Hypothalamus (tissue), 51 donors: ENCODE measurements at regions not wholly inside any gene's neighbourhood (a gene's known extent, or its start where the extent isn't known, plus 50 kb on each side); places are given as distances from the start of the nearest gene placed in this dataset.
A peak's percentile ranks its signal among the peaks of the same experiment; 100 is the strongest.
"Not testable (repeated sequence)": the region's sequence is repeated elsewhere in the genome, so short reads cannot be mapped to it uniquely, and the experiment has no call there.

Experiments
- DNase-seq, 51 donors: peaks; one replicate each; lab custom pipeline; 2025; lab: John Stamatoyannopoulos, UW

GRCh38 chr18:66316701-66317100, 287.2 kb downstream of the CDH19 start:
- no peak for DNase-seq

- DNase-seq = no peak
These were observed 303.7 kb downstream of the CDH19 start for GRCh38 chr18:66300141-66300540.

DNA sequence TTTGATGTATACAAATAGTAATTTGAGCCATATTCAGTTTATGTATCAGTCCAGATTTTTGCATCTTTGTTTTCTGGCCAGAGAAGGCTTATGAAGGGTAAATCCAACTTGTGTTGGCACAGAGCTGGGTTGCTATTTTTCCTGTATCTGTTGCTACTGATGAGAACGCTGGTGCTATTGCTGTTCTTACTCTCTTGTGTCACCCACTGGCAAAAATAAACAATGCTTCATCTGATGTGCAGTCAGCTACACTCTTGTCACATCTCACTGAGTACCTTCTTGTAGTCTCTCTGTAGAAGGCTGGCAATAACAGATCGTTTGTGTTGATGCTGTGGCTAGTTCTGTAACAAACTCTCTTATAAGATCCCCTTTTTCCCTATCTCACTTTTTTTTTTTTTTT, 323.4 kb downstream of the CDH19 start:
- DNase-seq = peak in 4 of 51 donors; percentile 2 to 6 (median 4)

GRCh38 chr18:66271962-66272361, 331.9 kb downstream of the CDH19 start:
- no peak for DNase-seq

DNA sequence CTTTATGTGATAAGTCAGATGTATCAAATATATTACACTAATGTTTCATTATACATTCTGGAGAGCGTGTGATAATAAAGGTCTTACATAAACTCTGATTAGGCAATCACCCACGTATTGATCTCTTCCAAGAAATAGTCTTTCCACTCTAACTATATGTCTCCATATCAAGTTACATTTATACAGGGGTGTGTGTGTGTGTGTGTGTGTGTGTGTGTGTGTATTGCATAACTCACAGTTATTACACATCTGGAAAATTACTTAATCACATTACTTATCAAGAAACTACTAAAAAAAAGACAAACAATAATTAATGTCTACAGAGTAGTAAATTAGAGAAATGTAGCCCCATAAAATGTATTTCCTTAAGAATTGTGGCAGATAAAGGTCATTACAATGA, 339.8 kb downstream of the CDH19 start:
- no peak for DNase-seq

- DNase-seq = no peak
These were observed 349.8 kb downstream of the CDH19 start for GRCh38 chr18:66254121-66254520.

DNA sequence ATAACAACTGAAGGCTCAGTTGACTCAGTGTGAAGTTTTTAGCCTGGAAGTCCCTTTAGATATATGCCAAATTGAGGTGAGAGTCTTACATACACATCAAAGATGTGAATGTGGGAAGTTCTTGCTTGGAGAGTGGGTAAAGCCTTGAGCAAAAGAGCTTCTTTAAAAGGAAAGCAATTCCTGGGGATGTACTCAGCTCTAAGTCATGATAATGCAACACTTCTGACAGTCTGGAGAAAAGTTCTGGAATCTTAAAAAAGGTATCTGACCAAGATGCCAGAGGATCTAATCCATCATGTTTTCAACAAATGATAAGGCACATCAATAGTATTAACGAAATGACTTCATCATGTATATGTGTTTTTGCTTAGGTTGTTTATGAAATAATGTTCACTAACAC, 351.2 kb downstream of the CDH19 start:
- DNase-seq = no peak

DNA sequence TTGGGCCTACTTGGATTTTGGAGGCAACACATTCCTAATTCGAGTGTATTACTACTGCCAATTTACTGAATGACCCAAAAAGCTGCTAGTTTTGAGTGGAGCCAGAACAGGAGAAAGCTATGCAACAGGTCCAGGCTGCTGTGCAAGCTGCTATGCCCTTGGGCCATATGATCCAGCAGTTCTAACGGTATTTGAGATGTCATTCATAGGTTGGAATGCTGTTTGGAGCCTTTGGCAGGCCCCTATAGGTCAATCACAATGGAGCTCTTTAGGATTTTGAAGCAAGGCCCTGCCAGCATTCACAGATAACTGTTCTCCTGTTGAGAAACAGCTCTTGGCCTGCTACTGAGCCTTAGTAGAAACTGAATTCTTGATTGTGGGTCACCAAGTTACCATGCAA, 368.7 kb downstream of the CDH19 start:
- no peak for DNase-seq

DNA sequence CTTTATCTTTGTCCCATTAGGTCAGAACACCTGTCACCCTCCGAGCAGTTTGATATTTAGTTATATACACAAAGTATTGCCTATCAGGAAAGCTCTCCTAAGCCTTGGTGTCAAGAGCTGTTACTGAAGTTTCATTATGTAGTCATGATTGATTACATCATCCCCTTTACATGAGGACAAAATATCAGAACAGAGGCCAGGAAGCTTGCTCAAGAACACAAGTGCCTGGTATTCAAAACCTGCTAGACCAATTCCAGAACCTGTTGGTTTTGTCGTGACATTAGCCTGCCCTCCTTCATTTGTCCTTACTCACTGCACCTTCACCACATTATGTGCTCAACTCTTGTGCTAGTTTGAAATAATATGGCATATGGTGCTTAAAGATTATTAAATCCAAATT, 377.1 kb downstream of the CDH19 start:
- no peak for DNase-seq

- not testable (repeated sequence) for DNase-seq
These were observed 380.6 kb downstream of the CDH19 start for GRCh38 chr18:66223317-66223716.

DNA sequence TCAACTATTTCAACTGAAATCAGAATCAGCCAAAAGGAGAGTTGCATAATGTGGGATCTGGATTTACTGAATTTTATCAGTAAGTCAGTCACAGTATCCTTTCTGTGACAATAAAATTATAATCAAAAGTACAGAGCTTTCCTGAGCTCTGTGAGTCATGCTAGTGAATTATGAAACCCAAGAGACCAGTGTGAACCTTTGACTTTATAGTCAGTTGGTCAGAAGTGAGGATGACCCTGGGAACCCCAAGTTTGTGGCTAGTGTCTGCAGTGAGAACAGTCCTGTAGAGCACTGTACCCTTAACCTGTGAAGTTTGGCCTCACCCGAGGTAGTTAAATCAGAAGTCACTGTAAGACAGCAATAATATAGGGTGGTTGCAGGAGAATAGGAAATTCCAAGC, 381.7 kb downstream of the CDH19 start:
- no peak for DNase-seq

GRCh38 chr18:66219817-66220216, 384.1 kb downstream of the CDH19 start:
- DNase-seq = no peak

- DNase-seq = no peak
These were observed 392.1 kb downstream of the CDH19 start for GRCh38 chr18:66211749-66212148.

- DNase-seq = no peak
These were observed 393.0 kb downstream of the CDH19 start for GRCh38 chr18:66210875-66211274.

DNA sequence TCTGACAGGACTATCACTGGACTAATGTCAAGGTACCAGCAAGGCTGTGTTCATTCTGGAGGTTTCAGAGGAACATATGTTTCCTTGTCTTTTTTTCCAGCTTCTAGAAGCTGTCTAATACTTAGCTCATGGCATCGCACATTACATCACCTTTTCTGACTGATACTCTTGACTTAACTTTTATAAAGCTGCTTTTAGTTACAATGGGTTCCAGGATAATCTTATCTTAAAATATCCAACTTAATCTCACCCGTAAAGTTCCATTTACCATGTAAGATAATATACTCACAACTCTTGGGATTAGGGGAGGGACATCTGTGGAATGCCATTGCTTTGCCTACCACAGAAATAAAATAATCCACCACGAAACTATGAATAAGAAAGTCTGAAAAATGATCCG, 394.2 kb downstream of the CDH19 start:
- no peak for DNase-seq

DNA sequence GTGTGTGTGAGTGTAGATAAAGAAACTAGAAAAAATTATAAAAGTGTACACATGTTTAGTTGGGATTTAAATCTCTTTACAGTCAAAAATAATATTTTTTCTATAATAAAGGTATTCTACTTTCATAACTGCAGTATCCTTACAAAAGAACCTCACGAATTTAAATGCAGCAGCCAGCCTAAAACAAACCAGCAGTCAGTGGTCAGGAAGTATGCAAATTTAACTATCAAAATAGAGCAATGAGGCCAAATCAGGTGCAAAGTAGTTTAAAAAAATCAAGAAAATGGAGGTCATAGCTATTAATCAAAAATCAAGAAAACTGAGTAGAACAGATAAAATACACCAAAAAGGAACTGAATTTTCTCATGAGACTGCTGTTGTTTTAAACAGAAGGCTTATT, 407.1 kb downstream of the CDH19 start:
- DNase-seq = no peak

- DNase-seq = no peak
These were observed 410.0 kb downstream of the CDH19 start for GRCh38 chr18:66193938-66194337.

DNA sequence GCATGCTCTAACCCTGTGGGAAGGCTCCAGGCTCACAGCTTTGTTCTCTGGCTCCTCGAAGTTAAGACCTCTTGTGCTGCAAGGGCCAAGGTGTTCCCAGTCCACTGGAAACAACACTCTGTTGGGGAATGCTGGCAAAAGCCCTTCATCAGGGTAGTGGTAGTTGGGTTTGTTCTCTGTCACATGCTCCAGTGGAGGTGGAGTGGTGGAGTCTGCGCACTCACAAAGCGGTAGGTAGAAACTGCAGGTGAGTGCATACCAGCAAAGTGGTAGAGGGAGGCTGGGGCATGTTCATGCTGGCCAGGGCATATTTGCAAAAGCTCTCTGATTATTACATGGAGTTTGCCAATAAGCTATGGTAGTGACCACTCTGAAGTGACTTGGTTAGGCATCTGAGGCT, 410.5 kb downstream of the CDH19 start:
- no peak for DNase-seq

- DNase-seq = no peak
These were observed 417.9 kb downstream of the CDH7 start for GRCh38 chr18:66168685-66169235.

DNA sequence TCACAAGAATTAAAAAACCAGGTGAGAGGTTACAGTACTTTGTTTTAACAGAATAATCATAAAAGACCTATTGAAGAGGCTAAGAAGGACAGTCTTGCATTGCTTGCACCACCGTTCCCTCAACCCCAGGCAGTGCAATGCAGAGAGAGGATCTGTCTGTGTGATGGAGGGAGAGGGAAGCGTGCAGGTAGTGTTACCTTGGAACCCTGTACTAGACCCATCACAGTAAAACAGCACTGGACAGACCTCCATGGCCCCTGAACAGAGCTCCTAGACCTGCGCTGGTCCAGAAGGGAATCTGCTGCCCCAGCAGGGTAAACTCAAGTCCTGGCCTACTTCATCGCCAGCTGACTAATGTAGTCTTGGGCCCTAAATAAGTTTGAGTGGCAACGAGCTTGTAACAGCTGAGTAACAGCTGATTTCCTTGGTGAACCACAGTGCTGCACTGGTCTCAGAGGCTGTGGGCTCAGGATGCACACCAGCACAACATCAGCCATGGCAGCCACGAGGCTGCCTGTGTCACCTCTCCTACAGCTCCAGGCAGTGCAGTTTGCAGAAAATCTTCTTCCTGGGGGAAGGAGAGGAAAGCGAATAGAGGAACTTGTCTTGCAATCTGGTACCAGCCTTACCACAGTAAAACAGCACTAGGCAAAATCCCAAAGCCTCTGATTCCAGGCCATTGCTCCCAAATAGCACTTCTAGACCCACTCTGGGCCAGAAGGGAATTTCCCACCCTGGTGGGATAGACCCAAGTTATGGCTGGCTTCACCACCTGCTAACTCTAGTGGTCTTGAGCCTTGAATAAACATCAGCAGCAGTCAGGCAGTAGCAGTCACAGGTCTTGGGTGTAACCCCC, 417.2 kb downstream of the CDH7 start:
- DNase-seq = no peak

- DNase-seq = no peak
These were observed 409.2 kb downstream of the CDH7 start for GRCh38 chr18:66160007-66160406.

DNA sequence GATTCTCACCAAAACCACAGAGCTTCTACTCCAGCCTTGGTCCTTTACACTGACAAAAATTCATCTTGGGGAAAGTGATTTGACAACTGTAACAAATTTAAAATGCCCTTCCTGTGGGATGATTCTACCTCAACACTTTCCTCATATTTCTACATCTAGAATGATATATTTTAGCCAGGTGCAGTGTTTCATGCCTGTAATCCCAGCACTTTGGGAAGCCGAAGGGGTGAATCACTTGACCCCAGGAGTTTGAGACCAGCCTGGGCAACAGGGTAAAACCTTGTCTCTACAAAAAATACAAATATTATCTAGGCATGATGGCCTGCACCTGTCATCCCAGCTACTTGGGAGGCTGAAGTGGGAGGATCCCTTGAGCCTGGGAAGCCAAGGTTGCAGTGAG, 408.6 kb downstream of the CDH7 start:
- no peak for DNase-seq
